HG02943 (cell line): ENCODE measurements at regions not wholly inside any gene's neighbourhood (a gene's known extent, or its start where the extent isn't known, plus 50 kb on each side); places are given as distances from the start of the nearest gene placed in this dataset.

Experiments used
- ATAC-seq: cut with Tn5 transposase; IDR thresholded peaks from one replicate; pipeline ENCODE4 v1.9.1; 2021; ENCODE audit warnings: mild to moderate bottlenecking, low read depth, moderate library complexity; ENCODE audit not compliant: unreplicated experiment

GRCh38 chr2:107418708-107419107 is 408.0 kb upstream of the RGPD4 start:
- no peak for ATAC-seq

GRCh38 chr2:107419191-107419590 is 407.5 kb upstream of the RGPD4 start:
- no peak for ATAC-seq

GRCh38 chr2:107428781-107429180 is 397.9 kb upstream of the RGPD4 start:
- no peak for ATAC-seq

DNA sequence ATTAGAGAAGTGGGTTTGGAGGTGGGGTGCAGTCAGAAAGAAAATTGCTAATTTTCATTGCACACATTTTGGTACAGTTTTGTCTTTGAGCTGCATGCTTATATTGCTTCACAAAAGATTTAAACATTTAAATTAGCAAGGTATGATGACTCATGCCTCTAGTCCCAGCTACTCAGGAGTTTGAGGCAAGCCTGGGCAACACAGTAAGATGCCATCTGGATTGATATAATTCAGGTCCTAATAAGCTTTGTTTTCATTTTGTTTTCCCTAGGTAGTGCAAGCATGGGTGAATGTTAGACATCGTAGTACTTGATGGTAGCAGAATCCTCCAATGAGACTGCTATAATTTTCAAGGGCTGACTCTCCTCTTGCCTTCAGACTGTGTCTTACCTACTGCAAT is 396.7 kb upstream of the RGPD4 start:
- ATAC-seq: no peak

GRCh38 chr2:107430596-107431266 is 396.0 kb upstream of the RGPD4 start:
- no peak for ATAC-seq

GRCh38 chr2:107436281-107436680 is 390.4 kb upstream of the RGPD4 start:
- no peak for ATAC-seq

- ATAC-seq: no peak
Measured at GRCh38 chr2:107437265-107437664, 389.4 kb upstream of the RGPD4 start.

DNA sequence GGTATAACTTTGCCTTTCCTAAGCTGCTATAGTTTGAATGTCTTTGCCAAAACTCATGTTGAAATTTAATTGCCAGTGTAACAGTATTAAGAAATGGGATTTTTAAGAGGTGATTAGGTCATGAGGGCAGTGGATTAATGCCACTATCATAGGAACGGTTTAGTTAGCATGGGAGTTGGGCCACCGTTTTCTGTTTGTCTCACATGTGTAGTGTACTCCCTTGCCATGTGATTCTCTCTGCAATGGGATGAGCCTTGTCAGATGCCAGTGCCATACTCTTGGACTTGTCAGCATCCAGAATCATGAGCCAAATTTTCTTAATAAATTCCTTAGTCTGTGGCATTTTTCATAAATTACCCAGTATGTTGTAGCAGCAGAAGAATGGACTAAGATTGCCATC is 388.9 kb upstream of the RGPD4 start:
- ATAC-seq: no peak

DNA sequence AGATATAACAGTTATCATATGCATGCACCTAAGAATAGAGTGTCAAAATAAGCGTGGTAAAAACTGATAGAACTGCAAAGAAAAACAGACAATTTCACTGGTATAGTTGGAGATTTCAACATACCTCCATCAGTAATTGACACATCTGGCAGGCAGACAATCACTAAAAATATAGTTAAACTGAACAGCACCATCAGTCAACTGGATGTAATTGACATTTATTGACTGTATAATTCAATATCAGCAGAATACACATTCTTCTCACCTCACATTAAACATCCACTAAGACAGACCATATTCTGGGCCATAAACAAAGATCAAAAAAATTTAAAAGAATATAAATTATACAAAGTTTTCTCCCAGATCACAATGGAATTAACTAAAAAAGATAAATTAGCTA is 378.5 kb upstream of the RGPD4 start:
- ATAC-seq: no peak

DNA sequence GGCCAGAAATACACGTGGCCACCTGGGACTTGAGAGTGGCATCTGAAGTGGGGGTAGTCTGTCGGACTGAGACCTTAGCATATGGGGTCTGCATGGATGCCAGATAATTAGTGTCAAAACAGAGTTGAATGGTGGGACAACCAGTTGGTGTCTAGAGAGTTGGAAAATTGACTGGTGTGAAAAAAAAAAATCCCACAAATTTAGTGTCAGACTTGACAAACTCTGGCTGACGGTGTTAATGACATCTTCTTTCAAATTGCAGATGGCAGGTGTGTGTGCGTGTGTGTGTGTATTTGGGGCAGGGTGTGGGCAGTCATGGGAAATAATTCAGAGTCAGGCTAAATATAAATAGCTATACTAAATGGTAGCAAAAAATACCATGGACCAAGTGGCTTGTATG is 365.4 kb upstream of the RGPD4 start:
- ATAC-seq: no peak

DNA sequence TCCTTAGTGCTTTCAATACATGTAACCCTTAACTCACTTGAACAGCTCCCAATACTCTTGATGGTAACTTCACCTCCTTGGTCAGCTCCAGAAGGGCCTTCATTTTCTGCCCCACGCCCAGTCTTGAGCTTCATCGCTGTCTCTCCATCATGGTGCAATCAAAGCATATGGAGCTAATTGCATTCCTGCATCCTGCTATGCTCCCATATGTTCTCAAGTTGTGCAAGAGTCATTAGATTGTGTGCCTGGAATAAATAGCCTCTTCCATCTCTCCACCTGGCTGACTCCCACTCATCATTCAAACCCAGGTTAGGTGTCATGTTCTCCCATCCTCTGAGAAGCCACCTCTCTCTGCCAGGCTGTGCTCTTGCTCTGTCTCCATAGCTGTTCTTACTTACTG is 364.5 kb upstream of the RGPD4 start:
- no peak for ATAC-seq

GRCh38 chr2:107466241-107466640 is 360.5 kb upstream of the RGPD4 start:
- no peak for ATAC-seq

- ATAC-seq: no peak
Measured at GRCh38 chr2:107466984-107467773, 359.5 kb upstream of the RGPD4 start.

DNA sequence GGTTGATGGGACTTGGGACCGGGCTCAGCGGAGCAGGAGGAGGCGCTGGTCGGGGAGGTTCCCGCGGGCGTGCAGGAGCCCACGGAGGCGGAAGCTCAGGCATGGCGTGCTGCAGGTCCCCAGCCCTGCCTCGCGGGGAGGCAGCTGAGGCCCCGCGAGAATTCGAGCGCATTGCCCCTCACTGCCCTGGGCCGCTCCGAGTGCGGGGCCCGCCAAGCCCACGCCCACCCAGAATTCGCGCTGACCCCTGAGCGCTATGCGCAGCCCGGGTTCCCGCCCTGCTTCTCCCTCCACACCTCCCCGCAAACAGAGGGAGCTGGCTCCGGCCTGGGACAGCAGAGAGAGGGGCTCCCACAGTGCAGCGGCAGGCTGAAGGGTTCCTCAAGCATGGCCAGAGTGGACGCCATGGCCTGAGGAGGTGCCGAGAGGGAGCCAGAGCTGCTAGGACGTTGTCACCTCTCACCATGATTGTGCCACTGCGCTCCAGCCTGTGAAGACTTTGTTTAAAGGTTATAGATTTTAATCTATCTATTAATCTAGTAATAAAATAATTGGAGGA is 357.2 kb upstream of the RGPD4 start:
- no peak for ATAC-seq

- ATAC-seq: no peak
Measured at GRCh38 chr2:107473150-107473549, 353.5 kb upstream of the RGPD4 start.

DNA sequence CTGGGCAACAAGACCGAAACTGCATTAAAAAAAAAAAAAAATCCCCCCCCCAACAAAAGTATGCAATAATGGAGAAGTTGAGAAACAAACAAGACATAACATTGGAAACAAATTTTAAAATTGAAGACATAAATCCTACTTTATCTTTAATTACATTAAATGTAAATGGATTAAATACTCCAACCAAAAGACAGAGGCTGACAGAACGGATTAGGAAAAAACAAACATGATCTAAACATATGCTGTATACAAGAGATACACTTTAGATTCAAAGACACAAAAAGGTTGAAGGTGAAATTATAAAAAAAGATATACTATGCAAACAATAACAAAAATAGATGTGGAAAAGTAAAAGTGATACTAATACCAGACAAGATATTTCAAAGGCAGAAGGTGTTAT is 350.8 kb upstream of the RGPD4 start:
- ATAC-seq: no peak

DNA sequence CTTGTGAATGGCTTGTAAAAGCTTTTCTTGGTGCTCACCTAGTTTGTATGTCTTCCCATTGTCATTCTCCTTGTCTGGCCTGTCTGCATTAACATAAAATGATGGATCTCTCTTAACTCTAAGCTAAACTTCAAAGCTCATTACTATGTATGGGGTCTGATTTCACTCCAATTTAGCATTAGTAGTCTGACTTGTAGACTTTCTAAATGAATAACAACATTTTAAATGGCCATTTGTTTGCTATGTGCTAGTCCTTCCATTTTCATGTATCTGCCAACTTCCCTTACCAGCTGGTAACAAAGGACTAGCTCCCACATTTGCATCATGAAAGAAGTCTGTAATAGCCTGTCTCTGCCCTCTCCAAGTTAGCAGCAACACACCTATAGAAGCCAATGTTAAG is 324.2 kb upstream of the RGPD4 start:
- ATAC-seq: no peak

DNA sequence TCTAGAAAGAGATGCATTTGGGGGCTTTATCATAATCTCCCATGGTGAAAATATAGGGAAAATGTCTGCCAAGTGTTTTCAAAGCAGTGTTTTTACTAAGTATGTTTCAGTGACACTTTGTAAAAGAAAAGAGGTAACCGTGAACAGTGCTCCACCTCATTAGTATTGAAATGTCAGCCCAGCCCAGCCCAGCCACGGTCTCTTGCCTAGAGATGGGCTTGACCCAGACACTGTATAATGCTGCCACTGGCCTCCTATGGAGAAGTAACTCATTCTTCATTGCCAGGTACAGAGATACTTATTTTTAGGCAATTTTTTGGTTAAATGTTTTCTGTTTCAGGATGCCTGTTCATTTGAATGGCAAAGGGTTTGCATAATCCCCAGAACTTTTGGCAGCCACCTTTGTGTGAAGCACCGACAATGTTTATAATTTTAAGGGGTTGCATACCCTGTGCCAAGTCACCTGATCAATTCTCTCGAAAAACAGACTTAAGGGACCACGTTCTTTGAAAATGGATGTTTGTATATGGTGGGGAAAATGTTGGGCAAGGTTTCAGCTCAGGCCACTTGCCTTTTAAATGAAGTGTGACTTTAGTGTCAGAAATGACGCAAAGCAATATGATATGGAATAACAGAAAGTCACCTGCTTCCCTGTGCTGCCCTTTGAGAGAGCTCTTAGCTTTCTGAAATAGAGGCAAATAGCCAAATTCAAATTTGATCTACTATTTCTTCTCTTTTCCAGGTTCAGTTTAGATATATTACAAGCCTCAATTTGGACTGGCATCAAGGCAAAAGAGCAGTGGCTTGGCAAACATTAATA is 314.5 kb upstream of the RGPD4 start:
- ATAC-seq: no peak

DNA sequence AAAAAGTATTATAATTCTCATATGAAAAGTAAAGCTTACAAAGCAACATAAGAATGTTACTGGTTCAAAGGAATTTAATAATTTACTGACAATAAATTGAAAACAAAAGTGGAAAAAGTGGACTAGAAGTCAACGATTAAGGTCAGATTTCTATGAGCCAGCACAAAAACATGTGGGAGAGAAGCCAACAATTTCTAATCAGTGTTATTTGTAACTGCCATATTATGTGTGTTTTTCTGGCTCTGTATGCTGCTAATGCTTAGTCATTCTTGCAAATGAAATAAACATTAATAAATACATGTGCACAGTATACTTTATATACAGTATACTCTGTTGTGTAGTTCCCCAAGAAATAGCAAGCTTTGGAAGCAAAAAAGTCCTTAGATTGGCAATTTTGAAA is 301.3 kb upstream of the RGPD4 start:
- no peak for ATAC-seq

GRCh38 chr2:107529146-107529545 is 297.5 kb upstream of the RGPD4 start:
- no peak for ATAC-seq

- ATAC-seq: no peak
Measured at GRCh38 chr2:107530046-107530445, 296.6 kb upstream of the RGPD4 start.
